Fibroblast of skin of left quadriceps (primary cell): ENCODE measurements at regions not wholly inside any gene's neighbourhood (a gene's known extent, or its start where the extent isn't known, plus 50 kb on each side); places are given as distances from the start of the nearest gene placed in this dataset.
"Not testable (repeated sequence)": the region's sequence is repeated elsewhere in the genome, so short reads cannot be mapped to it uniquely, and the experiment has no call there.

Experiments
- DNase-seq, 2 experiments: peaks; one replicate each; pipeline ENCODE4 v3.0.0-alpha.2; 2013; ENCODE audit warnings: low read depth in 2 of 2

GRCh38 chr12:131229426-131230339 lies 276.0 kb downstream of the ADGRD1 start:
- no peak for DNase-seq

- no peak for DNase-seq
Measured at GRCh38 chr12:131230340-131231031, 276.8 kb downstream of the ADGRD1 start.

DNA sequence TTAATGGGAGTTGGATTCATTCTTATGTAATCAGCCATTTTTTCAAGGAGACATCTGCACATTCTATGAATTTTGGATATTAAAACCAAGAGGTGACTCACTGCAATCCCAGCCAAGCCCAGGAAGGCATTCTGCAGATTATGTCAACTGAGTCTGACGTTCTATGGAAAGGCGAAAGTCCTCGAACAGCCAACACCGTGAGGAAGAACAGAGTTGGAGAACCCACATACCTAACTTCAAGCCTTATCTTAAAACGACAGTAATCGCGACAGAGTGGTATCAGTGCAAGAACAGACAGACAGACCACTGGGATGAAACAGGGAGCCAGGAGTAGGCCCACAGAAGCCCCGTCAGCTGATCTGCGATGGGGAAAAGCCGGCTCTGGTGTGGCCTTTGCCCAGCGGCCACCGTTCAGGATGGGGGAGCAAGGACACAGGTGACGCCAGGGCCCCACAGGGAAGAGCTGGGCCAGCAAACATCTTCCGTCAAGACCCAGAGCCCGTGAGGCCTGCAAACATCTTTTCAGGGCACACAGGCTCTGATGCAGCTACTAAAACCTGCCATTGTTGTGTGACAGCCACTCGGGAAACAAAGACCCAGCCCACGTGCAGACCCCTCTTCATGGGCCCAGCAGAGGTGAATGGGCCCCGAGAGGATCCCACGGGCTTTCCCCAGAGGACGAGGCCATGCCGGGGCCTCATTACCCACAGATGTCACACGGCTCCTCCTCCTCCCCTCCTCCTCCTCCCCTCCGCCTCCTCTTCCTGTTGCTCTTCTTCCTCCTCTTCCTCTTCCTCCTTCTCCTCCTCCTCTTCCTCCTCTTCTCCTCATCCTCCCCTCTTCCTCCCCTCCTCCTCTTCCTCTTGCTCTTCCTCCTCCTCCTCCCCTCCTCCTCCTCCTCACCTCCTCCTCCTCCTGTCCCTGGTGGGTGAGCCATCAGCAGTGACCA lies 277.6 kb downstream of the ADGRD1 start:
- no peak for DNase-seq

DNA sequence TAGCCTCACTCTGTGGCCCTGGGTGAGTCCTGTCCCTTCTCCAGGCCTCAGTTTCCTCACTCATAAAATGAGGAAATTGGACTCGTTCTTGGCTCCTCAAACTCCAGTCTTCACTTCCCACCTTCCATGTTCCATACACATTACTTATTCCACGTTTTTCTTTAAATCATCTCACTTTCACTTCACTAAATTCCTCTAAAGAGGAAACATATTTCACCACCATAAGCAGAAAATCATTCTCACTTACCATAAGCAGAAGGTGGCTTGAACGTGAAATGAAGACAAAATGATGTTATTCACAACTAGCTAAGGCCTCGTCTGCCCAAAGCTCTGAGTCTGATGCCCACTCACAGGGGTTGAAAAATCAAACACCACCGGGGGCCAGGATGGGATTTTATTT lies 278.3 kb downstream of the ADGRD1 start:
- no peak for DNase-seq

GRCh38 chr12:131232872-131233271 lies 279.2 kb downstream of the ADGRD1 start:
- not testable (repeated sequence) for DNase-seq

DNA sequence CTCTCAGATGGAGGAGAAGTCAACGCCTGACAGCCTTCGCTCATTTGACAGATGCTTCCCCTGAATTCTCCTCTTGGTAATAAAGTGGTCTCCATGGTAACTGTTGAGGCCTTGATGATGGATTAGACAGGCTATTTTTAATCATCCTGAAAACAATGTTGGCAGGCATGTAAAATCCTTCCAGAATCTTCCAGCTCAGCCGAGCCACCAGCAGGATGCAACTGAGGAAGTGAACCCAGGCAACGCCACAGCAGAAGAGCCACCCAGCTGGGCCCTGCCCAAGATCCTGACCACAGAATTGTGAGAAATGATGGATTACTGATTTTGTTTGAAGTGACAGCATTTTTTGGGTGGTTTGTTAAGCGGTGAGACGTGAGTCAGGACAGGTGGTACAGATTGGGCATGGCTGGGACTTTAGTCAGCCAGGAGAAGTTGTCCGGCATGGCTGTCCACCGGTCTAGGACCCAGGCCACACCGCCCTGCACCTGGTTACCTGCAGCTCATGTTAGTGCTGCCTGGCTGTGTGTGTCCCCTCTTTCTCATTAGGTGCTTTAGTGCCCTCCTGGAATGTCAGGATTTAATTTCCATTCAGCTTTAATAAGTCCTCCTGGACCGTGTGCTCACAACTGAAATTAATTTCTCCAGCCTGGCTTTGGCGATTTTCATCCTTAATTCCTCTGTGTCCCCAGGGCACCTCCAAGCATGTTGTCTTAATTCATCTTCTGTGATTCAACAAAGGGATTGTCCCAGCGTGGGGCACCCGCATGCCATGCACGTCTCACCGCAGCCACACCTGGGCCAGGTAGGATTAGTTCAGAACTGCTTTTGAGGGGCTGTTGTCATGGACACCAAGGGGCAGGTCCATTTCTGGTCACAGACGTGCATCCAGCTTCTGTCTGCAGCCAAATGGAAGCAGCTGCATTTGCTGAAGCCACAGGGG lies 280.4 kb downstream of the ADGRD1 start:
- DNase-seq, result not testable (repeated sequence)

DNA sequence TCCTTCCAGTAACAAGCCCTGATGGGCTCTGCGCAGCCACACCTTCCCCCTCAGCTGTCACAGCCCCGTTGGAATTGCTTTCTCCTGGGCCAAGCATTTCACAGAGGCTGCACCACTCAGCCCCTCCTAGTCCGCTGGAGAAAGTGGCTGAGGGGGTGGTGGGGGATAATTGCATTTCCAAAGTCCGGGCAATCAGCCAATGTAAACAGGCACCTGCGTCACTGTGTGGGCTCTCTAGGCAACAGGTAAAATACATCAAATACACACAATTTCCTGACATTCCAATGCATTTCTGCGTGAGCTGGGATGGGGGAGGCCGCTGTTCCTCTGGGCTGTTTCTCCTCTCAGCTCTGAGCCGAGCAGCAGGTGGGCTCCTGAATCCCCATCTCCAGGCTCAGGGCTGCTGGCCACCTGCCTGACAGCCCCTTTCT lies 281.1 kb downstream of the ADGRD1 start:
- DNase-seq, result not testable (repeated sequence)

- DNase-seq, result no peak
Measured at GRCh38 chr12:131235871-131236271, 282.2 kb downstream of the ADGRD1 start.

DNA sequence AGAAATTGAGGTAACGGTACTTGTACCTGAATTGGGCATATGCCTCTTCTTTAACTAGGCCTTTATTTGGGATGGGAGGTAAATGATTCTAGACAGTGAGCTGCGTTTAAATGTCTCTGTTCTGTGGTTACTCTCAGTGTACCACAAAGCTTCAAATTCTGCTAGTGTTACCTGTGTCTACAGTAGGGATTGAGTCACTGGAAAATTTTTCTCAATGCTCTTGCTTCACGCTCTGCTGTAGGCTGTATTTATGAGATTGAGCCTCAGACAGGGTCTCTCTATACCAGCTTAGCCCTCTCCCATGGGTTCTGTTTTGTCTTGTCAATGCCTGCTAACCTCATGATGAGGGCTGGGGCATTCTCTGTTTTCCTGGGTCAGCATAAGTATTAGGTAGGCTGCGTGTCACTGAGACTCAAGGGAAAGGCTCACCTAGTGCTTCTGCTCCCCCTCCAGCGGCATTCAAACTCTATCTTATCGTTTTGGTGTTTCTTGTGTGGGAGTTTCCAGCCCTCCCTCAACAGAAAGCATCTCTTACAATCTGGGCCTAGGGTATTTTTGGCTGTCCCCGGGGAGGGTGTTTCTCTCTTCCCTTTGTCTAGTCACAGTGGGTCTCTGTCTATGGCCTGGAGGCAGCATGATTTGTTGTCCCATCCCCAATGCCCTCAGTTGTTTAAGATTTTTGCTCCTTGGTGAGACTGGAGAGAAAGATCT lies 285.8 kb downstream of the ADGRD1 start:
- DNase-seq, result no peak

DNA sequence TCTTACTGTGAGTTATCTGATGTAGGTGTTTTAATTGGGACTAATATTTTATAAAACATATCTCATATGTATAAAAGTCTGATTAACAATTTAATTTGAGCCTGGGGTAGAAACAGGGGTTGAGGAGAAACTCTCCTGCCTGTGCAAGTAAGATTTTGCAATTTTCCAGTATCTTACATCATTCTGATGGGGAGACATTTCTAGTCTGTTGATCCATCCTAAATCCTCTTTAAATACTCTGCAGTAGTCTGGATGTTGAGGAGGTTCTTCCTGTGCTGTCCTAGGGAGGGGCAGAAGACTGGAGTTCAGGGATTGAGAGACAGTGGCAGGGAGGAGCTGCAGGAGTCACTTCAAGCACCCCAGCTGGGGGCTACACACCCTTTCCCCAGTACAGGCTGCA lies 287.8 kb downstream of the ADGRD1 start:
- DNase-seq, result no peak

- no peak for DNase-seq
Measured at GRCh38 chr12:131242741-131243496, 289.2 kb downstream of the ADGRD1 start.

GRCh38 chr12:131244157-131244688 lies 290.5 kb downstream of the ADGRD1 start:
- DNase-seq, result not testable (repeated sequence)

DNA sequence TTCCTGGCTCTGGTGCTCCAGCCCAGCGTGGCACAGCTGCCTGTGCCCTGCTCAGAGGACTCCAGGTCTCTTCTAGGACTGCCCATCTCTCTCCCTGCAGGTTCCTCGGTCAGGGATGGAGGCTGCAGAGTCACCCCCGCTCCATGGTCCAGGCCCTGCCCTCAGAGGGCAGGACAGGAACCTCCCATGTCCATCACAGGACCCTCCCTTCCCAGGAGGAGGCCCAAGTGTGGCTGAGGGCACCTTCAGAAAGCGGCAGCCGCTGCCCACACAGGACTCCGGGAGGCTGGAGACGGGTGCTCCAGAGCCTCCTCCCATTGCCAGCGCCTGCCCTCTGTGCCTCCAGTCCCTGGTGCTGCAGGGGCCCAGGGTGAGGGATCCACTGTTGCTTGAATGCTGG lies 291.5 kb downstream of the ADGRD1 start:
- DNase-seq, result not testable (repeated sequence)

DNA sequence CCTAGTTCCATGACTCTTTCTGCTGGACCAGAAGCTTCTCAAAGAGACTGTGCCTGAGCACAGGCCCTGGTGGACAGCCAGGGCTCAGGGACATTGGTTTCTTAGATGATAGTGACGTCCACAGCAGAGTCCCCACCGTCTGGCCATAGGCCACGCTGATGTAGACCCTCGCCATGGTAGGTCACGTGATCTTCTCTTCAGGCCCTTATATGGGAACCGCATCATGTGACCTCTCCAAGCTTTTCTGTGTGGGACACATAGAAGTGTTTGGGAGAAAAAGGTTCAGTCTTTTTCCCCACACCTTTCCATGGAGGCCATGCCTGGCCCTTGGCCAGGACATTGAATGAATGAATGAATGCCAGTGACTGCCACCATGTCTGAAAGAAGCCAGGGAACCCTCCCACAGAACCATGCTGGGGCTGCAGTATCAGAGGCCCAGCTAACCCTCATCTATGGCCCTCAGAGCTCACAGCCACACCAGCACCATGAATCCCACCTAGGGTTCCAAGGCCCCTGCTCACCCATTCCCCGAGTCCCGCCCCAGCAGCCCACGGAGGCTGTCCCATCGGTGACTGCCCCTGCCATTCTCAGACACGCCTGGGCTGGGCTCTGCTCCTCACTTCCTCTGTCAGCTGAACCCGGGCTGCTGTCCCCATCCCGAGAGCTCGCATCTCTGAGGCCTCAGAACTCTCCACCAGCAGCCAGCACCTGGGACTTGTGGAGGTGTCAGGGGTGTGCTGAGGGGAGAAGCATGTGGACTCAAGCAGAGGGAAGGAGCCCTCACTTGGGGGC lies 292.1 kb downstream of the ADGRD1 start:
- DNase-seq, result no peak

GRCh38 chr12:131247026-131247725 lies 293.5 kb downstream of the ADGRD1 start:
- DNase-seq, result not testable (repeated sequence)

- DNase-seq, result not testable (repeated sequence)
Measured at GRCh38 chr12:131247875-131248274, 294.2 kb downstream of the ADGRD1 start.

GRCh38 chr12:131249246-131250027 lies 295.7 kb downstream of the ADGRD1 start:
- DNase-seq, result no peak
